Breast epithelium (tissue), 4 donors: ENCODE measurements at regions not wholly inside any gene's neighbourhood (a gene's known extent, or its start where the extent isn't known, plus 50 kb on each side); places are given as distances from the start of the nearest gene placed in this dataset.
A peak's percentile ranks its signal among the peaks of the same experiment; 100 is the strongest.

Experiments
- DNase-seq, 2 donors: peaks; one replicate each; pipeline ENCODE4 v3.0.0-alpha.2; 2019; ENCODE audit warnings: low spot score in 2 of 2
- H3K27ac ChIP-seq, 2 donors: fragments of 200-600 bp; sonication (generic) in 1 of 2; one replicate each; pipeline ENCODE4 v1.5.1; 2016 to 2019; ENCODE audit warnings: mild to moderate bottlenecking in 1 of 2
- H3K27me3 ChIP-seq, 2 donors: fragments of 200-600 bp; sonication (generic) in 1 of 2; one replicate each; pipeline versions ENCODE4 v1.5.1 to v1.6.0; 2017 to 2019; ENCODE audit warnings: control low read depth in 1 of 2, mild to moderate bottlenecking in 1 of 2
- H3K36me3 ChIP-seq: fragments of 200-600 bp; one replicate; pipeline ENCODE4 v1.5.1; 2019
- H3K4me1 ChIP-seq, 2 donors: fragments of 200-600 bp; sonication (generic); one replicate each; pipeline ENCODE4 v1.5.1; 2016 to 2019; ENCODE audit warnings: control low read depth in 1 of 2
- H3K4me3 ChIP-seq, 3 donors: fragments of 200-600 bp; sonication (generic); 1 replicate in 2 of 3; 2 replicates in 1 of 3; pipeline ENCODE4 v1.5.1; 2016 to 2019; ENCODE audit warnings: mild to moderate bottlenecking in 3 of 3, moderate library complexity in 2 of 3
- H3K9me3 ChIP-seq, 2 donors: fragments of 200-600 bp; sonication (generic) in 1 of 2; one replicate each; pipeline ENCODE4 v1.5.1; 2016 to 2019; ENCODE audit warnings: control low read depth in 1 of 2
- CTCF ChIP-seq, 3 donors: fragments of 450-650 bp; IDR thresholded peaks; one replicate each; pipeline ENCODE4 v1.5.1; 2016 to 2017; ENCODE audit warnings: antibody characterized with exemption in 3 of 3, mild to moderate bottlenecking in 3 of 3, moderate library complexity in 3 of 3
- POLR2A ChIP-seq: fragments of 450-650 bp; IDR thresholded peaks from one replicate; pipeline ENCODE4 v1.6.1; 2016; ENCODE audit warnings: antibody characterized with exemption, mild to moderate bottlenecking, moderate library complexity
- POLR2AphosphoS5 ChIP-seq, 3 donors: sonication (generic); formaldehyde crosslinking; IDR thresholded peaks; one replicate each; pipeline ENCODE4 v1.6.1; 2017; ENCODE audit warnings: antibody characterized with exemption in 3 of 3
- intact Hi-C: fragments of 100-400 bp; cut with DNase I; formaldehyde crosslinking; loops from one replicate; pipeline ENCODE4 v1.15.1; 2023; ENCODE audit warnings: low total_unique reads

- Histone ChIP-seq H3K36me3 (no peaks in the 10 kb centered on the region), H3K4me1 (no peaks in the 10 kb centered on the region), H3K4me3 (no peak overlapping the region), H3K9me3 (peaks cover 0 to 10% of the 10 kb centered on the region in 2 donors), H3K27ac (no peak overlapping the region), H3K27me3 (no peaks in the 10 kb centered on the region)
- intact Hi-C loops = no loop called here
- DNase-seq = no peak
- TF ChIP-seq POLR2A (no peak), CTCF (IDR thresholded peaks at IDR 0.05) (no peak), POLR2AphosphoS5 (IDR thresholded peaks at IDR 0.05) (no peak)
Measured at GRCh38 chr5:133875179-133875578, 93.2 kb downstream of the C5orf15 start.

GRCh38 chr5:133873449-133873848 lies 95.0 kb downstream of the C5orf15 start:
- no peak for DNase-seq
- no peak for TF ChIP-seq CTCF (IDR thresholded peaks at IDR 0.05)
- no peak for TF ChIP-seq POLR2AphosphoS5 (IDR thresholded peaks at IDR 0.05)
- no peak for TF ChIP-seq POLR2A
- Histone ChIP-seq H3K27ac (no peak overlapping the region), H3K27me3 (no peaks in the 10 kb centered on the region), H3K9me3 (peaks cover 0 to 10% of the 10 kb centered on the region in 2 donors), H3K4me1 (no peaks in the 10 kb centered on the region), H3K4me3 (no peak overlapping the region), H3K36me3 (no peaks in the 10 kb centered on the region)
- intact Hi-C loops = no loop called here

GRCh38 chr5:133870661-133871060 lies 97.8 kb downstream of the C5orf15 start:
- no peaks in the 10 kb centered on the region for H3K4me1 ChIP-seq
- TF ChIP-seq CTCF (IDR thresholded peaks at IDR 0.05) (no peak), POLR2A (no peak), POLR2AphosphoS5 (IDR thresholded peaks at IDR 0.05) (no peak)
- peaks cover 0 to 8% of the 10 kb centered on the region in 2 donors for H3K9me3 ChIP-seq
- no peak overlapping the region for H3K4me3 ChIP-seq
- H3K27ac ChIP-seq = no peak overlapping the region
- intact Hi-C loops = no loop called here
- peak in 1 of 2 donors; percentile 31 for DNase-seq
- H3K27me3 ChIP-seq = no peaks in the 10 kb centered on the region
- no peaks in the 10 kb centered on the region for H3K36me3 ChIP-seq

GRCh38 chr5:133869519-133870335 lies 98.7 kb downstream of the C5orf15 start:
- intact Hi-C loops = no loop called here
- DNase-seq = no peak
- Histone ChIP-seq H3K27me3 (no peaks in the 10 kb centered on the region), H3K36me3 (no peaks in the 10 kb centered on the region), H3K9me3 (no peaks in the 10 kb centered on the region), H3K4me1 (no peaks in the 10 kb centered on the region), H3K27ac (no peak overlapping the region), H3K4me3 (peak overlapping the region in 1 of 3 donors; percentile 37)
- no peak for TF ChIP-seq POLR2AphosphoS5 (IDR thresholded peaks at IDR 0.05)

- no peaks in the 10 kb centered on the region for H3K9me3 ChIP-seq
- H3K36me3 ChIP-seq = no peaks in the 10 kb centered on the region
- H3K27ac ChIP-seq = no peak overlapping the region
- H3K4me3 ChIP-seq = peak overlapping the region in 1 of 3 donors; percentile 37
- intact Hi-C loops = no loop called here
- TF ChIP-seq CTCF (IDR thresholded peaks at IDR 0.05) = peak; percentile 34 to 81 (median 79)
- TF ChIP-seq POLR2A = no peak
- no peak for TF ChIP-seq POLR2AphosphoS5 (IDR thresholded peaks at IDR 0.05)
- peak; percentile 58 to 71 for DNase-seq
- no peaks in the 10 kb centered on the region for H3K27me3 ChIP-seq
- H3K4me1 ChIP-seq = no peaks in the 10 kb centered on the region
Measured at GRCh38 chr5:133868946-133869518, 99.4 kb downstream of the C5orf15 start.
